Midbrain (tissue), 1 donor: ENCODE measurements at regions not wholly inside any gene's neighbourhood (a gene's known extent, or its start where the extent isn't known, plus 50 kb on each side); places are given as distances from the start of the nearest gene placed in this dataset.

ENCODE experiments used
- DNase-seq: peaks from one replicate; lab custom pipeline; 2025; lab: John Stamatoyannopoulos, UW

GRCh38 chr10:61089251-61089650, 145.3 kb upstream of the RHOBTB1 start:
- no peak for DNase-seq

- no peak for DNase-seq
Measured at GRCh38 chr10:61084493-61084892, 140.5 kb upstream of the RHOBTB1 start.

GRCh38 chr10:61081301-61081700, 137.3 kb upstream of the RHOBTB1 start:
- DNase-seq, result no peak

- no peak for DNase-seq
Measured at GRCh38 chr10:61078542-61079275, 134.7 kb upstream of the RHOBTB1 start.

GRCh38 chr10:61076572-61077114, 132.7 kb upstream of the RHOBTB1 start:
- DNase-seq, result no peak

- DNase-seq, result no peak
Measured at GRCh38 chr10:61073391-61073790, 129.4 kb upstream of the RHOBTB1 start.

GRCh38 chr10:61071580-61071979, 127.6 kb upstream of the RHOBTB1 start:
- DNase-seq, result no peak

- no peak for DNase-seq
Measured at GRCh38 chr10:61068471-61068870, 124.5 kb upstream of the RHOBTB1 start.

GRCh38 chr10:61067671-61068336, 123.8 kb upstream of the RHOBTB1 start:
- no peak for DNase-seq

- no peak for DNase-seq
Measured at GRCh38 chr10:61066661-61067344, 122.8 kb upstream of the RHOBTB1 start.

- DNase-seq, result no peak
Measured at GRCh38 chr10:61065051-61065450, 121.1 kb upstream of the RHOBTB1 start.

GRCh38 chr10:61064356-61064755, 120.4 kb upstream of the RHOBTB1 start:
- no peak for DNase-seq

- DNase-seq, result no peak
Measured at GRCh38 chr10:61063901-61064300, 119.9 kb upstream of the RHOBTB1 start.

GRCh38 chr10:61063034-61063433, 119.0 kb upstream of the RHOBTB1 start:
- peak; percentile 66 for DNase-seq

GRCh38 chr10:61061923-61062504, 118.0 kb upstream of the RHOBTB1 start:
- DNase-seq, result peak; percentile 27

GRCh38 chr10:61059636-61060035, 115.7 kb upstream of the RHOBTB1 start:
- no peak for DNase-seq

GRCh38 chr10:61052469-61053205, 108.7 kb upstream of the RHOBTB1 start:
- no peak for DNase-seq

GRCh38 chr10:61051344-61051743, 107.4 kb upstream of the RHOBTB1 start:
- no peak for DNase-seq

GRCh38 chr10:61050120-61050745, 106.2 kb upstream of the RHOBTB1 start:
- no peak for DNase-seq

- DNase-seq, result no peak
Measured at GRCh38 chr10:61049386-61049785, 105.4 kb upstream of the RHOBTB1 start.
